NOMO-1 treated with DMSO at 0.1 percent for 48 hours (cell line): ENCODE measurements at regions not wholly inside any gene's neighbourhood (a gene's known extent, or its start where the extent isn't known, plus 50 kb on each side); places are given as distances from the start of the nearest gene placed in this dataset.
A peak's percentile ranks its signal among the peaks of the same experiment; 100 is the strongest.

Experiments used
- DNase-seq: peaks from one replicate; lab custom pipeline; 2025; ENCODE audit not compliant: unreplicated experiment; lab: John Stamatoyannopoulos, UW

GRCh38 chr18:41756141-41756540 lies 198.9 kb upstream of the PIK3C3 start:
- no peak for DNase-seq

GRCh38 chr18:41754332-41754731 lies 200.7 kb upstream of the PIK3C3 start:
- DNase-seq = no peak

GRCh38 chr18:41753826-41754225 lies 201.2 kb upstream of the PIK3C3 start:
- no peak for DNase-seq

GRCh38 chr18:41752826-41753225 lies 202.2 kb upstream of the PIK3C3 start:
- no peak for DNase-seq

GRCh38 chr18:41751652-41752051 lies 203.4 kb upstream of the PIK3C3 start:
- no peak for DNase-seq

GRCh38 chr18:41751161-41751560 lies 203.9 kb upstream of the PIK3C3 start:
- no peak for DNase-seq

GRCh38 chr18:41747723-41748242 lies 207.3 kb upstream of the PIK3C3 start:
- DNase-seq = no peak

GRCh38 chr18:41745166-41746049 lies 209.6 kb upstream of the PIK3C3 start:
- DNase-seq = peak; percentile 1

GRCh38 chr18:41744421-41745030 lies 210.5 kb upstream of the PIK3C3 start:
- DNase-seq = no peak

- no peak for DNase-seq
These were observed 217.8 kb upstream of the PIK3C3 start for GRCh38 chr18:41737218-41737617.

- DNase-seq = no peak
These were observed 220.1 kb upstream of the PIK3C3 start for GRCh38 chr18:41734917-41735316.

GRCh38 chr18:41732356-41732755 lies 222.7 kb upstream of the PIK3C3 start:
- no peak for DNase-seq

GRCh38 chr18:41731884-41732283 lies 223.2 kb upstream of the PIK3C3 start:
- no peak for DNase-seq

- DNase-seq = no peak
These were observed 230.8 kb upstream of the PIK3C3 start for GRCh38 chr18:41724195-41724594.

- DNase-seq = no peak
These were observed 233.8 kb upstream of the PIK3C3 start for GRCh38 chr18:41721103-41721790.

GRCh38 chr18:41720226-41720625 lies 234.8 kb upstream of the PIK3C3 start:
- DNase-seq = no peak

GRCh38 chr18:41719808-41720207 lies 235.2 kb upstream of the PIK3C3 start:
- DNase-seq = no peak

- DNase-seq = no peak
These were observed 240.2 kb upstream of the PIK3C3 start for GRCh38 chr18:41714872-41715271.

GRCh38 chr18:41713969-41714825 lies 240.8 kb upstream of the PIK3C3 start:
- no peak for DNase-seq

- DNase-seq = no peak
These were observed 248.7 kb upstream of the PIK3C3 start for GRCh38 chr18:41706301-41706700.
